WI38 (cell line): ENCODE measurements at regions not wholly inside any gene's neighbourhood (a gene's known extent, or its start where the extent isn't known, plus 50 kb on each side); places are given as distances from the start of the nearest gene placed in this dataset.

Experiments
- H3K4me3 ChIP-seq: 2 replicates; pipeline ENCODE4 v1.5.1; 2011; ENCODE audit warnings: low read depth, mild to moderate bottlenecking, control low read depth, low read length
- CTCF ChIP-seq: IDR thresholded peaks from 2 replicates; pipeline ENCODE4 v1.5.1; 2012; ENCODE audit warnings: low read depth, mild to moderate bottlenecking, control low read depth, low read length

GRCh38 chr1:208896768-208897167 is 652.6 kb upstream of the PLXNA2 start:
- no peak overlapping the region for H3K4me3 ChIP-seq
- no peak for TF ChIP-seq CTCF

- no peak for TF ChIP-seq CTCF
- no peak overlapping the region for H3K4me3 ChIP-seq
These were observed 655.3 kb upstream of the PLXNA2 start for GRCh38 chr1:208899438-208899837.

- H3K4me3 ChIP-seq: no peak overlapping the region
- TF ChIP-seq CTCF: no peak
These were observed 659.2 kb upstream of the PLXNA2 start for GRCh38 chr1:208903251-208903905.

GRCh38 chr1:208907790-208908189 is 663.6 kb upstream of the PLXNA2 start:
- H3K4me3 ChIP-seq: no peak overlapping the region
- no peak for TF ChIP-seq CTCF

- no peak overlapping the region for H3K4me3 ChIP-seq
- no peak for TF ChIP-seq CTCF
These were observed 665.1 kb upstream of the PLXNA2 start for GRCh38 chr1:208909011-208909984.

- no peak for TF ChIP-seq CTCF
These were observed 666.0 kb upstream of the PLXNA2 start for GRCh38 chr1:208910161-208910560.

GRCh38 chr1:208917281-208917680 is 666.2 kb upstream of the CAMK1G start:
- H3K4me3 ChIP-seq: no peak overlapping the region
- no peak for TF ChIP-seq CTCF

More at GRCh38 chr1:208910161-208910560, 666.0 kb upstream of the PLXNA2 start:
- H3K4me3 ChIP-seq: no peak overlapping the region
